Inflammatory macrophage treated with lipopolysaccharide for 4 hours (primary cell): ENCODE measurements at regions not wholly inside any gene's neighbourhood (a gene's known extent, or its start where the extent isn't known, plus 50 kb on each side); places are given as distances from the start of the nearest gene placed in this dataset.

Source experiments
- DNase-seq: peaks from one replicate; pipeline ENCODE4 v3.0.0-alpha.2; 2020

DNA sequence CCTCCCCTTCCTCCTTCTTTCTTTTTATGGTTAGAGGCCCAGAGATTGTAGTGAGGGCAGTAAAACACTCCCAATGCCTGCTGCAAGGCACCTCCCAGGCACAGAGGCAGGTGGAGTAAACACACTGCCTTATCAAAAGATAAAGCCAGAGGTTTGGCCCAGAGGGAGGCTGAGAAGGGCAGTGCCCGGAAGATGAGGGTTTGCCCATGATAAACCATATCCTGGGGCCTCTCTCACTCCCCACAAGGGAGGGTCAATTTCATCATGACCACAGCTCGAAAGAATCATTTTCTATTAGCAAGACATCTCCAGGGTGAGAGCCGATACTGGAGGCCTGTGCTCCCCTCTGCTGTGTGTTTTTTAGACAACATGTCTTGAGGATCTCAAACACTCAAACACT, 98.5 kb upstream of the FAM9C start:
- no peak for DNase-seq

- no peak for DNase-seq
Measured at GRCh38 chrX:13140007-13140406, 95.6 kb upstream of the FAM9C start.

DNA sequence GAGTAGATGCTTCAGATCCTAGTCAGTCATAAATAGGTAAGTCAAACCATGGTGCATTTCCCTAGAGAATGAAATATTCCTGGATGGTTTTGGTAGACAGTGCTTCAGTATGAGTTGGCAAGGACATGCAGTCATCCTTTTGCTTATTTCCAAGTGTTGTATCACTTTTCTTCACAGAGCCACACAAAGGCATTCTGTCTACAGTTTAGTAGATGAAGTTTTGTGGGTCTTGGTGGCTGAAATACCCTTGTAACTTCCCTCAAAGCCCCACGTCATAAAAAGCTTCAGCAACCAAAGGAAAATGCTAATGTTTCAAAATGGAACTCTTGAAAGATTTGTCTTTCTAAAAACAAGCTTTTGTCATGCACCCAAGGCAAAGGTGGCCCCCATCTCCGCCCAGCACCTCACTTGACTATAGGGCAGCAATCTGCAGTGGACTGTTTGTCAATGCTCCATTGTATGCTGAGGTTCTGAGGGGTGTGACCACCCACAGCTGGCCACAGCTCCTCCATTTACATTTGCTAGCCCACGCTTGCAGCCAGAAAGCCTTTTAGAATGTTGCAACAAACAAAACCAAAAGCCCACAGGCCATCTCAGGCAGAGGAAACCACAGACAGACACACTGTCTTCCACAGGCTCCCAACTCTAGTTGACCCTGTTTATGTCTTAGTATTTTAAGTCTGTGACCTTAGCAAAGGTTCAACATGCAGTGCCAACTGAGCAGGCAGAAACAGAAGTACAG, 87.1 kb upstream of the FAM9C start:
- peak; percentile 85 for DNase-seq

GRCh38 chrX:13130816-13131215, 86.4 kb upstream of the FAM9C start:
- DNase-seq: no peak

- DNase-seq: peak; percentile 68
Measured at GRCh38 chrX:13128104-13128503, 83.7 kb upstream of the FAM9C start.

GRCh38 chrX:13126775-13127174, 82.4 kb upstream of the FAM9C start:
- DNase-seq: peak; percentile 10

DNA sequence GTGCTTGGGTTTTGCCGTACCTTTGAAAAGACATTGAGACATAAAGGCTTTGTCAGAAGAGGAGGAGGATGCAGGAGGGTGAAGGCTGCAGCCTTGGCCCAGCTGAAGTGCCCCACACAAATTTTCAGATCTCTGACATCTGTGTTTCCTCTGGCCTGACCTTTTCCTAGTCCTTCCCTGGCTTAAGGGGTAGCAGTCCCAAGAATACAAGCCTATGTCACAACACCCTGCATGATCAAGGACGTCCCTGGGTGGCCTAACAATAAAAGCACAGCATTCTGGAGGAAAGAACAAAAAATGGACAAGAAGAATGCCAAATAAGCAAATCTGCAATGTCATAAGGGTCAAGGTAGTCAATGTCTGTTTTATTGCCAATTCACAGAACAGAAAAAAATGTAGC, 80.8 kb upstream of the FAM9C start:
- no peak for DNase-seq

DNA sequence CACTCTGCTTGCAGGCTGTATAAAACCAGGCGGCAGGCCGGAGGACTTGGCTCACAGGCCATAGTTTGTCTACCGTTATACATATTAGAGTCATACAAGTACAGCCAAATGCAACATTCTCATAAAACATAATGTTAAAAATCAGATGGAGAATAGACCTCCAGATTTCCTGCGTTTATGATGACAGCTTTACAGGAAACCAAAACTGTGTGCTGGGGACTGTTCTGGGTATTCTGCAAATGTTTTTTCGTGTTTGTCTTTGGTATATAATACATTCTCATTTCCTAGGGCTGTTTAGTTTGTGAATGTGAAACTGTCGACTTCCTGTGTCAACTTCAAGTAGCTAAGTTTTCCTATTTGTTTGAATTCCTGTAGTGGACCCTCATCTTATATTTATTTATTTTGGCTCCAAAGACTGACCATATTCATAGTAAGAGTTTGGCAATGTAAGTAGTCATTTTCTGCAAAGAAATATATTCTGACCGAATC, 79.5 kb upstream of the FAM9C start:
- no peak for DNase-seq

DNA sequence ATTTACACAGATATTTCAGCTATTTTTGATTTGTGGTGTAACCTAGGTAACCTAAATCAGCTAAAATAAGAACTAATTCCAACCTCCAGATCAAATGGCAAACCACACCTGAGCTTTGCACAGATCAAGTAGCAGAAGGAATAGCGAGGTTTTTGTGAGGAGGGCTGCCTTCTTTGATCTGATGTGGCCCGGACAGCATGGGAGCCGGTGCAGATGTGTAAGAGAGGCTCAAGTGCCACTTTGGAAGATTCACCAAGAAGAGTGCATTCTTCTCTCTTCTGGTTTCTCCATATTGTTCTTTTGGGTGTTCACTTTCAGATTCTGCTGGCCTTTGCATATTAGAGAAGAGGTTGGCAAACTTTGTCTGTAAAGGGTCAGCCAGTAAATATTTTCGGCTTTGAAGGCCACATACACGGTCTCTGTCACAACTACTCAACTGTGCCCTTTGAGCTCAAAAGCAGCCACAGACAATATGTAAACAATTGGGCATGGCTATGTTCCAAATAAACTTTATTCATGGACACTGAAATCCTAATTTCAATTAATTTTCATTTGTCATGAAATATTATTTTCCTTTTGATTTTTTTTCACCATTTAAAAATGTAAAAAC, 78.9 kb upstream of the FAM9C start:
- DNase-seq: no peak

DNA sequence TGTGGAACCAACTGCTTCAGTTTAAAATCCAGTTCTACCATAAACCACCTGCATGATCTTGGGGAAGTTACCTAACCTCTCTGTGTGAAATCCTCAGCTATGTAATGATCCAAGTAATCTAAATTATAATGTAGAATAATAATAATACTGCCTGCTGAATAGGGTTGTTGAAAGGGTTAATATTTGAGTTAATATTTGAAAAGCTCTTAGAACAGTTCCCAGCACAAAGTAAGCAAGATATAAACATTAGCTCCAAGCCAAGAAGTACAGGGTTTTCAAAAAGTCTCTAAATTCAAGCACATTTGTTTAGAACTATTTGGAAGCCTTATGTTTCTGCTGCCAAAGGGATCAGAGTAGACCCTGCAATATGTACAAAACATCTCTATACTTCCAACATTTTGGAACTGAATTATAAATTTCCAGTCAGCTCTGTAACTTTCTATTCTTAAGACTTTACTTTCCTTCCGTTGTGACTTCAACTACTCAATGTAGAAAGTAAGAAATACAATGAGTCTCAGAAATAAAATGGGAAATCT, 76.7 kb upstream of the FAM9C start:
- no peak for DNase-seq

DNA sequence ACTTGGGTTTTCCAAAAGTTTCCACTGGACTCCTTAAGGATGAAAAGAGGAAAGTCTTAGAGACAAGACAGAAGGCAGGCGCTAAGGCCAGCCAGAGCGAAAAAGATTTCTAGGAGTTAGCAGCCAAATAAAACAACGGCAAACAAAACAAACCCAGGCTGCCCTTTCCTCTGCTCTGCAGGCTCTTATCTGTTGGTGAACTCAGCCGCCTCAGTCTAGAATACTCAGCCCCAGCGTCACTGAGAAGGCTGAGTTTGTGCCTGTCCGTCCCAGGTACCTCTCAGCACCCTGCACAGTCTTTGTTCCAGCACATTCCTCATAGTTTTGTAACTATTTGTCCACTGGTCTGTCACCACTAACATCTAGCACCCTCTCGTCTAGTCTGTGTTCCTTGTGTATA, 75.6 kb upstream of the FAM9C start:
- no peak for DNase-seq

GRCh38 chrX:13119386-13119785, 75.0 kb upstream of the FAM9C start:
- DNase-seq: no peak

- no peak for DNase-seq
Measured at GRCh38 chrX:13115146-13115855, 70.9 kb upstream of the FAM9C start.

GRCh38 chrX:13112499-13112898, 68.1 kb upstream of the FAM9C start:
- no peak for DNase-seq

- peak; percentile 78 for DNase-seq
Measured at GRCh38 chrX:13110433-13111324, 66.3 kb upstream of the FAM9C start.

GRCh38 chrX:13109817-13110216, 65.4 kb upstream of the FAM9C start:
- no peak for DNase-seq

DNA sequence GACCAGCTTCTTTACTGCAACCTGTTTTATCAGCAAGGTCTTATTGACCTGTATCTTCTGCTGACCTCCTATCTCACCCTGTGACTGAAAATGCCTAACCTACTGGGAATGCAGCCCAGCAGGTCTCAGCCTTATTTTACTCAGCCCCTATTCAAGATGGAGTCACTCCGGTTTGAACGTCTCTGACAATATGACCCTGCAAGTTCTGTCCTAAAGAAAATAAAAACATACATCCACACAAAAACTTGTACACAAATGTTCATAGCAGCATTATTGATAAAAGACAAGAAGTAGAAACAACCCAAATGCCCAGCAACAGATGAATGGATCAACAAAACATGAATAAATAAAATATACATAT, 59.5 kb upstream of the FAM9C start:
- no peak for DNase-seq

DNA sequence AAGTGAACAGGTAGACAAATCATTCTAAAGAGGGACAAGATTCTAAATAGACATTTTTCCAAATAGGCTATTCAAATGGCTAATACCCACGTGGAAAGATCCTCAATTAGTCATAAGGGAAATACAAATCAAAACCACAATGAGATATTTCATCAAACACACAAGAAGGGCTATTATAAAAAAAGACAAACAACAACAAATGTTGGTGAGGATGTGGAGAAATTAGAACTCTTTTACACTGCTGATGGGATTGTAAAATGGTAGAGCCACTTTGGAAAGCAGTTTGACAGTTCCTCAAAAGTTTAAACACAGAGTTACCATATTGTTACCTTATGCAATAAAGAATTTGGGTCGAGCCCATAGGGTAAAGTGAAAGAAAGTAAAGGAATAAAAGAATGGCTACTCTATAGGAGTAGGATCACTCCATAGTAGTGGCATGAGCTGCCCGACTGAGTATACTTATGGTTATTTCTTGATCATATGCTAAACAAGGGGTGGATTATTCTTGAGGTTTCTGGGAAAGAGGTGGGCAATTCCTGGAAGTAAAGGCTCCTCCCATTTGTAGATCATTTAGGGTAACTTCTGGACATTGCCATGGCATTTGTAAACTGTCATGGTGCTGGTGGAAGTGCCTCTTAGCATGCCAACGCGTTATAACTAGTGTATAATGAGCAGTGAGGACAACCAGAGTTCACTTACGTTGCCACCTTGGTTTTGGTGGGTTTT, 58.9 kb upstream of the FAM9C start:
- DNase-seq: peak; percentile 71

DNA sequence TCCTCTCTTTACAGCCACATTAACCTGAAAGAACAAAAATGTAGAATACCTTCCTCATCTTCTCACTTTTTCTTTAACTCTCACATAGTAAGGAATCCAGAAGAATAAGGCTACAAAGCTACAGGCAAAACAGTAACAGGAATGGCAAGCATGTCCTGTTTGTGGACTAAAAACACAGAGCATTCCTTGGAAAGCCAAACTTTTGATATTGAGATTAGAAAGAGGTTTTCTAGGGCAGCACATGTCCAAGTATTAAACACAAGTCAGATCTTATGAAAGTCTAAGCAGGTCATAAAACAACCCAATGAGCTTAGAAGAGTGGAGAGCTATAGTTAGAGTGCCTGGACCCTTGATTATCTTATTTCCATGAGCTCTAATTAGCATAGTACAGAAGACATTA, 58.2 kb upstream of the FAM9C start:
- DNase-seq: no peak

DNA sequence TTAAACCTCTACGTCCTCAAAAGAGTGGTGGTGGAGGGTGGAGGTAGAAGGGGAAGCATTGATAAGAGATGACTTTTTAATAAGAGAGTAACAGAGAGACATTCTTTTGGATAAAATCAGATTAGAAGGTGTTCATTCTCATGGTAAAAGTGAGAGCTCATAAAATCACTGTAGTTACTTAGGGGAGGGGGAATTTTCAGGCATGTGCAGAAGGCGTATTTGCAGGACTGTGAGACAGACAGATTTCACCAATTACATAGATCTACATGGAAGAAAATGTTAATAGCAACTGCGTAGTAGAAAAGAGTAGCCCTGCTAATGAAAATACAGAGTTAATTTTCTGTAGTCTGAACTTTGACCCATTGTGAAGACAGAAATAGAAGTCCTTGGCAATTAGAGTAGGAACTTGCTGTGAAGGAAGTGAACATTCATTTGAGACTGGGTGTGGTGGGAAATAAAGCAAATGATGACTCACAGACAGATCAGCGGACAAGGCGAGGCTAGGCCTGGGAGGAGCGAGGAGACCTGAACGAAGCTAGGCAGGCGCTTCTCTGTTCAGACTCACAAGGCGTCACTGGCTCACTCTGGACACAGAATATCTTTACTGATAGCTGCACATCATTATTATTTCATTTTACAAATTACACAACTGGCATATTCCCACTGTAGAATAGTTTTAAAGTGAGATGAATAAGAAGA, 57.2 kb upstream of the FAM9C start:
- peak; percentile 91 for DNase-seq

DNA sequence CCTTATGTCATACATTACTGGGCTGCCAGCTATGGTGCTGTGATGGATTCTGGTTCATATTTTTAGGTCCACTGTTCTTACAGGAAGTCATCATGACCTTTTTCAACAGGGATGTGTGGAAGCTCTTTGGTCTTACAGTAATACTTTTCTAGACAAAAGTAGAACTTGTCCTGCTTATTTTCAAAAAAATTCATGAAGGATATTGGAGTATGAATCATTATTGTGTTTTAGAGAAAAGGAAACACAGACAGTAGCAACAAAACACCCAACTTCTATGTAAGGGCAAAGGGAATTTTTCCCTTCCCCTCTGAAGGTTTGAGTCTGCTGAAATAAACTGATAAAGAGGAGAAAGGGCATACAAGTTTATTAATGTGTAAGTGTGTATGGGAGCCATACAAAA, 54.7 kb upstream of the FAM9C start:
- DNase-seq: peak; percentile 34
